ENCODE measurements at regions not wholly inside any gene's neighbourhood (a gene's known extent, or its start where the extent isn't known, plus 50 kb on each side); places are given as distances from the start of the nearest gene placed in this dataset.

DNA sequence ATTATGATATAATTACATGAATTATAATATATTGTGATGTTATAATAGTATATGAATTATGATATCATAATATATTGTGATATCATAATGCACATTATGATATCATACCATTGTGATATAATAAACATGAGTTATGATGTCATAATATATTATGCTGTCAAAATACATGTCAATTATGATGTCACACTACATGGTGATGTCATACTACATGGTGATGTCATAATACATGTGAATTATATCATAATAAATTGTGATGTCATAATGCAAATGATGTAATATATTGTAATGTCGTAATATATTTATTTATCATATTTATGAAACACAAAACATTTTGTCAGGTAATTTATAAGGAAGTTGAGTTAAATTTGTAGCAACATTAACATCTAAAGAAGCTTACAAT is 1950.1 kb downstream of the TP53TG3F start:
- WGBS: 60% methylated on average over 1 of the region's 1 CpG
- DNase-seq (ENCODE audit: low spot score): no peak
- Histone ChIP-seq H3K36me3 (no peaks in the 10 kb centered on the region), H3K27ac (no peak overlapping the region), H3K4me3 (no peak overlapping the region), H3K4me1 (replicated peaks) (no peaks in the 10 kb centered on the region), H3K27me3 (replicated peaks; ENCODE audit: insufficient read depth) (no peaks in the 10 kb centered on the region), H3K9me3 (no peaks in the 10 kb centered on the region)
- TF ChIP-seq POLR2A (IDR thresholded peaks at IDR 0.05) (no peak), POLR2AphosphoS5 (IDR thresholded peaks at IDR 0.05) (no peak)
- TF ChIP-seq, protein P1, sequence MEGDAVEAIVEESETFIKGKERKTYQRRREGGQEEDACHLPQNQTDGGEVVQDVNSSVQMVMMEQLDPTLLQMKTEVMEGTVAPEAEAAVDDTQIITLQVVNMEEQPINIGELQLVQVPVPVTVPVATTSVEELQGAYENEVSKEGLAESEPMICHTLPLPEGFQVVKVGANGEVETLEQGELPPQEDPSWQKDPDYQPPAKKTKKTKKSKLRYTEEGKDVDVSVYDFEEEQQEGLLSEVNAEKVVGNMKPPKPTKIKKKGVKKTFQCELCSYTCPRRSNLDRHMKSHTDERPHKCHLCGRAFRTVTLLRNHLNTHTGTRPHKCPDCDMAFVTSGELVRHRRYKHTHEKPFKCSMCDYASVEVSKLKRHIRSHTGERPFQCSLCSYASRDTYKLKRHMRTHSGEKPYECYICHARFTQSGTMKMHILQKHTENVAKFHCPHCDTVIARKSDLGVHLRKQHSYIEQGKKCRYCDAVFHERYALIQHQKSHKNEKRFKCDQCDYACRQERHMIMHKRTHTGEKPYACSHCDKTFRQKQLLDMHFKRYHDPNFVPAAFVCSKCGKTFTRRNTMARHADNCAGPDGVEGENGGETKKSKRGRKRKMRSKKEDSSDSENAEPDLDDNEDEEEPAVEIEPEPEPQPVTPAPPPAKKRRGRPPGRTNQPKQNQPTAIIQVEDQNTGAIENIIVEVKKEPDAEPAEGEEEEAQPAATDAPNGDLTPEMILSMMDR (IDR thresholded peaks at IDR 0.05): no peak
- intact Hi-C loops (cut with DNase I): no loop called here

DNA sequence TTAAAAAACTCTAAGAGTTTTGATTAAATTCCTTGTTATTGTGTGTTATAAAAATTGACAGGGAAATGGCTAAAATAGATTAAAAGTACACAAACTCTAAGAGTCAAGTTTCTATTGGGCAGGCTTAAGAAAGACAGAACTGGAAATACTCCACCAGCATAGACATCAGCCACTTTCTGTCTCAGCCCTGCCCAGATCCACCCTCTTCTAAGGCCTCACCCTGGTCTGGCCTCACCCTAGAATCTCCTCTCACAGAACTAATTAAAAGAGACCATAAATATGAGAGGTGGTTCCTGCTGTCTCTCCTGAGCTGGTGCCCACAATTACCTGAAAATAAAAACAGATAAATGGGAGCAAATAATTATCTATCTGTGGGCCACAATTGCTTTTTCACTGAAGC is 1951.0 kb downstream of the TP53TG3F start:
- DNase-seq (ENCODE audit: low spot score): no peak
- Histone ChIP-seq H3K36me3 (no peaks in the 10 kb centered on the region), H3K4me3 (no peak overlapping the region), H3K27me3 (replicated peaks; ENCODE audit: insufficient read depth) (no peaks in the 10 kb centered on the region), H3K27ac (no peak overlapping the region), H3K9me3 (no peaks in the 10 kb centered on the region), H3K4me1 (replicated peaks) (no peaks in the 10 kb centered on the region)
- TF ChIP-seq POLR2A (IDR thresholded peaks at IDR 0.05) (no peak), POLR2AphosphoS5 (IDR thresholded peaks at IDR 0.05) (no peak)
- TF ChIP-seq, protein P1 (IDR thresholded peaks at IDR 0.05): no peak
- intact Hi-C loops (cut with DNase I): no loop called here

DNA sequence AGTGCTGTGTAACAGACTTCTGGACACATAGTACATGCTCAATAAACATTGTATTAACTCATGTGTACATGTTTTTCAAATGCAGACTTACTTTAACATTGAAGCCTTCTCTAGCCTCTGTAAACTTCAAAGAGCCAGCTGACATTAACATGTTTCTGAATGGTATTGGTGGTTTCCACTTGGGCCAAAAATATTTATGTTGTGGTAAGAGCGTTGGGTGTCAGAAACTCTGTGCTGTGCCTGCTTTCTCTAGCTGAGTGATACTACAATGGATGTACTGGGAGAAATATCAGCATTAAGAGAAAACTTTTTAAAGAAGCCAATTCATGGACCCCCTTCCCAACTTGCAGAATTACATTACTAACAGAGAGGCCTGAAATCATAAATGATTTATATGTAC is 1951.7 kb downstream of the TP53TG3F start:
- Histone ChIP-seq H3K27me3 (replicated peaks; ENCODE audit: insufficient read depth) (no peaks in the 10 kb centered on the region), H3K27ac (no peak overlapping the region), H3K36me3 (no peaks in the 10 kb centered on the region), H3K4me1 (replicated peaks) (no peaks in the 10 kb centered on the region), H3K9me3 (no peaks in the 10 kb centered on the region), H3K4me3 (no peak overlapping the region)
- intact Hi-C loops (cut with DNase I): no loop called here
- no peak for TF ChIP-seq POLR2AphosphoS5 (IDR thresholded peaks at IDR 0.05)
- TF ChIP-seq POLR2A (IDR thresholded peaks at IDR 0.05): no peak
- TF ChIP-seq, protein P1 (IDR thresholded peaks at IDR 0.05): no peak
- no peak for DNase-seq (ENCODE audit: low spot score)
- WGBS: 50% methylated on average over 1 of the region's 1 CpG

DNA sequence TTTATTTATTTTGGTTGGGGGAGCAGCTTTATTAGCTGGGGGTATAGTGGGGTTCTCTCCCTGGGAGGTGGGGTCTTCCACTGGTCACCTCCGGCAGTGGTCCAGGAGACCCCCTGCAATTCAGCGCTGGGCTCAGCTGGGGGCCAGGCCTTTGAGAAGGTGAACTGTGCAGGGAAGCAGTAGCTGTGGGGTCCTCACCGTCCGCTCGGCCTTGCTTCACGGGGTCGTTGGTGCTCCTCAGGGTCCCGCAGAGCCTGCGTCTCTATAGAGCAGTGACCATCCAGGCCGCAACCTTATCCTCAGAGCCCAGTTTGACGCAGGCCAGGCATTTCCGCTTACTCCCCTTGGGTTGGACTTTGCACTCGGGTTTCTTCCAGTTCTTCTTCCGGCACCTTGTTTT is 1954.7 kb downstream of the TP53TG3F start:
- no peaks in the 10 kb centered on the region for H3K36me3 ChIP-seq
- H3K4me3 ChIP-seq: no peak overlapping the region
- H3K27me3 ChIP-seq (replicated peaks; ENCODE audit: insufficient read depth): no peaks in the 10 kb centered on the region
- intact Hi-C loops (cut with DNase I): no loop called here
- no peak for DNase-seq (ENCODE audit: low spot score)
- H3K9me3 ChIP-seq: no peaks in the 10 kb centered on the region
- WGBS: 88% methylated on average over 14 of the region's 14 CpGs
- H3K27ac ChIP-seq: no peak overlapping the region
- no peaks in the 10 kb centered on the region for H3K4me1 ChIP-seq (replicated peaks)
- no peak for TF ChIP-seq POLR2A (IDR thresholded peaks at IDR 0.05)
- no peak for TF ChIP-seq POLR2AphosphoS5 (IDR thresholded peaks at IDR 0.05)
- TF ChIP-seq, protein P1 (IDR thresholded peaks at IDR 0.05): no peak

DNA sequence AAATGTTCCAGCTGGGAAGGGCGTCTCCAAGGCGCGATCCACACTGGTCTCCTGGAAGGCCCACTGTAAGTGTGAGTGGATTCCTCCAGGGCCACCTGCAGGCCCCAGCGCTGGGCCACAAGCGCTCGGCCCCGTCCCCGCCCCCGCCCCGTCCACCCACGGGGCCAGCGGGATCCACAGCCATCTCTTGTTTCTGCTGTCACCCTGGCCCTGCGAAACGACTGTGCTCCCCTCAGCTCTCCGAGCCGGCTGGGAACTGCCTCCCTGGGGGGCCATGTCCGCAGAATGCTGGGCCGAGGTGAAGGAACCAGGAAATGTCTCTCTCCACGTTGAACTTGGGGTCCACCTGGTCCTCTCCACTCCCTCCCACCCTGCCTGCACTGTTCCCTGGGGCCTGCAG is 1955.2 kb downstream of the TP53TG3F start:
- TF ChIP-seq POLR2AphosphoS5 (IDR thresholded peaks at IDR 0.05) (no peak), POLR2A (IDR thresholded peaks at IDR 0.05) (no peak)
- TF ChIP-seq, protein P1 (IDR thresholded peaks at IDR 0.05): no peak
- 75% methylated on average over 19 of the region's 19 CpGs for WGBS
- Histone ChIP-seq H3K4me1 (replicated peaks) (no peaks in the 10 kb centered on the region), H3K4me3 (no peak overlapping the region), H3K27ac (no peak overlapping the region), H3K36me3 (no peaks in the 10 kb centered on the region), H3K9me3 (no peaks in the 10 kb centered on the region), H3K27me3 (replicated peaks; ENCODE audit: insufficient read depth) (no peaks in the 10 kb centered on the region)
- DNase-seq (ENCODE audit: low spot score): no peak
- intact Hi-C loops (cut with DNase I): no loop called here

Measured in prostate gland (tissue), 2 donors.